ENCODE measurements at regions not wholly inside any gene's neighbourhood (a gene's known extent, or its start where the extent isn't known, plus 50 kb on each side); places are given as distances from the start of the nearest gene placed in this dataset.

DNA sequence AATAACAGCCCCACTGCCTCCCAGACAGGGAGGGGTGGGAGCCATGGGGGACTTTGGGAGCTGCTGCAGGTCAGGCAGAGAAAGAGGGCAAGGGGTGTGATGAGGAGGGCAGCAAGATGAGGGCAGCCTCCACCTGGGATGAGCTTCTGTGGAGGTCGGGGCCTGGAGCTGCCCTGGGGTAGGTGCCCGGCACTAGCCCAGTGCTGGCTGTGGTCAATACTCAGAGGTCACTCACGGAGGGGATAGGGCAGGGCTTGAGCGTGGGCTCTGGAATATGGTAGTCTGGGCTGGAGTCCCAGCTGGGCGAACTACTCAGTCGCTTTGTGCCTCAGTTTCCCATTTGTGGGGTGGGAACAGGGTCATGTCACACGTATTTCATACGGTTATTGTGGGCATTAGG, 169.0 kb downstream of the IRF8 start:
- TF ChIP-seq CTCF (IDR thresholded peaks at IDR 0.05) (no peak), POLR2AphosphoS5 (IDR thresholded peaks at IDR 0.05; ENCODE audit: low read depth, low read length) (no peak)
- TF ChIP-seq, protein P1, sequence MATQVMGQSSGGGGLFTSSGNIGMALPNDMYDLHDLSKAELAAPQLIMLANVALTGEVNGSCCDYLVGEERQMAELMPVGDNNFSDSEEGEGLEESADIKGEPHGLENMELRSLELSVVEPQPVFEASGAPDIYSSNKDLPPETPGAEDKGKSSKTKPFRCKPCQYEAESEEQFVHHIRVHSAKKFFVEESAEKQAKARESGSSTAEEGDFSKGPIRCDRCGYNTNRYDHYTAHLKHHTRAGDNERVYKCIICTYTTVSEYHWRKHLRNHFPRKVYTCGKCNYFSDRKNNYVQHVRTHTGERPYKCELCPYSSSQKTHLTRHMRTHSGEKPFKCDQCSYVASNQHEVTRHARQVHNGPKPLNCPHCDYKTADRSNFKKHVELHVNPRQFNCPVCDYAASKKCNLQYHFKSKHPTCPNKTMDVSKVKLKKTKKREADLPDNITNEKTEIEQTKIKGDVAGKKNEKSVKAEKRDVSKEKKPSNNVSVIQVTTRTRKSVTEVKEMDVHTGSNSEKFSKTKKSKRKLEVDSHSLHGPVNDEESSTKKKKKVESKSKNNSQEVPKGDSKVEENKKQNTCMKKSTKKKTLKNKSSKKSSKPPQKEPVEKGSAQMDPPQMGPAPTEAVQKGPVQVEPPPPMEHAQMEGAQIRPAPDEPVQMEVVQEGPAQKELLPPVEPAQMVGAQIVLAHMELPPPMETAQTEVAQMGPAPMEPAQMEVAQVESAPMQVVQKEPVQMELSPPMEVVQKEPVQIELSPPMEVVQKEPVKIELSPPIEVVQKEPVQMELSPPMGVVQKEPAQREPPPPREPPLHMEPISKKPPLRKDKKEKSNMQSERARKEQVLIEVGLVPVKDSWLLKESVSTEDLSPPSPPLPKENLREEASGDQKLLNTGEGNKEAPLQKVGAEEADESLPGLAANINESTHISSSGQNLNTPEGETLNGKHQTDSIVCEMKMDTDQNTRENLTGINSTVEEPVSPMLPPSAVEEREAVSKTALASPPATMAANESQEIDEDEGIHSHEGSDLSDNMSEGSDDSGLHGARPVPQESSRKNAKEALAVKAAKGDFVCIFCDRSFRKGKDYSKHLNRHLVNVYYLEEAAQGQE (IDR thresholded peaks at IDR 0.05; ENCODE audit: insufficient read depth in 1 of 2, low read depth in 2 of 2, low read length in 1 of 2), result no peak

Measured in Panc1 (cell line).